H1 (cell line): ENCODE measurements at regions not wholly inside any gene's neighbourhood (a gene's known extent, or its start where the extent isn't known, plus 50 kb on each side); places are given as distances from the start of the nearest gene placed in this dataset.

Experiments used
- HDAC2 ChIP-seq, 2 experiments: fragments of 300-600 bp in 1 of 2; sonication (generic) in 1 of 2; IDR thresholded peaks; 2 replicates each; pipeline ENCODE4 v1.6.1; 2011 to 2012; ENCODE audit warnings: low read depth in 2 of 2, low read length in 2 of 2, mild to moderate bottlenecking in 2 of 2, moderate library complexity in 2 of 2, borderline replicate concordance in 1 of 2, inconsistent platforms in 1 of 2
- POLR2AphosphoS5 ChIP-seq: IDR thresholded peaks from 2 replicates; pipeline ENCODE4 v1.6.1; 2011; ENCODE audit warnings: low read depth, low read length
- TF ChIP-seq, protein P1 (sequence below), 3 experiments: IDR thresholded peaks; 1 replicate in 2 of 3; 2 replicates in 1 of 3; pipeline versions ENCODE4 v1.5.1 to v1.6.1; 2011; ENCODE audit warnings: low read length in 3 of 3, mild to moderate bottlenecking in 3 of 3, inconsistent platforms in 2 of 3, low read depth in 1 of 3, moderate library complexity in 1 of 3; ENCODE audit not compliant: insufficient read depth in 1 of 3; ENCODE audit errors: control extremely low read depth in 1 of 3

DNA sequence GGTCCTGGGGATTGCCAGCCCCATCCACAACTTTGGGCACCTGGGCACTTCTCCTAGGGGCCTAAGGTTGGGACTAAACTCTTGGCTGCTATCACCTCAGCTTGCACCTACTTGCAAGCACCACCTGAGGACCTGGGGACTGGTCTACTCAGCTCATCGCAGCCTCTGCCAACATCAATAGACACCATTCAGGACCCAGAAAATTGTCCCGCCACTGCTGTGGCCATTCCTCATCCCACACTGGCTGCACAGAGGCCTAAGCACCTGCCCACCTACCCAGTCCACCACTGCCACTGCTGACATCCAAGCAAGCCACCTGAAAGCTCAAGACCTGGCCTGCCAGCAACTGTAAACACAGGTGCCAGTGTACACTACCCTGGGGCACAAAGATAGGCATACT, 234.1 kb downstream of the STK31 start:
- no peak for TF ChIP-seq POLR2AphosphoS5
- TF ChIP-seq, protein P1, sequence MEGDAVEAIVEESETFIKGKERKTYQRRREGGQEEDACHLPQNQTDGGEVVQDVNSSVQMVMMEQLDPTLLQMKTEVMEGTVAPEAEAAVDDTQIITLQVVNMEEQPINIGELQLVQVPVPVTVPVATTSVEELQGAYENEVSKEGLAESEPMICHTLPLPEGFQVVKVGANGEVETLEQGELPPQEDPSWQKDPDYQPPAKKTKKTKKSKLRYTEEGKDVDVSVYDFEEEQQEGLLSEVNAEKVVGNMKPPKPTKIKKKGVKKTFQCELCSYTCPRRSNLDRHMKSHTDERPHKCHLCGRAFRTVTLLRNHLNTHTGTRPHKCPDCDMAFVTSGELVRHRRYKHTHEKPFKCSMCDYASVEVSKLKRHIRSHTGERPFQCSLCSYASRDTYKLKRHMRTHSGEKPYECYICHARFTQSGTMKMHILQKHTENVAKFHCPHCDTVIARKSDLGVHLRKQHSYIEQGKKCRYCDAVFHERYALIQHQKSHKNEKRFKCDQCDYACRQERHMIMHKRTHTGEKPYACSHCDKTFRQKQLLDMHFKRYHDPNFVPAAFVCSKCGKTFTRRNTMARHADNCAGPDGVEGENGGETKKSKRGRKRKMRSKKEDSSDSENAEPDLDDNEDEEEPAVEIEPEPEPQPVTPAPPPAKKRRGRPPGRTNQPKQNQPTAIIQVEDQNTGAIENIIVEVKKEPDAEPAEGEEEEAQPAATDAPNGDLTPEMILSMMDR (IDR thresholded peaks at IDR 0.05; ENCODE audit: control extremely low read depth in 1 of 3, insufficient read depth in 1 of 3, low read depth in 1 of 3, low read length in 3 of 3), result no peak
- TF ChIP-seq HDAC2 (IDR thresholded peaks at IDR 0.05; ENCODE audit: borderline replicate concordance in 1 of 2, low read depth in 2 of 2, low read length in 2 of 2), result no peak
